Activated CD4-positive, alpha-beta T cell treated with anti-CD3 and anti-CD28 coated beads, Interleukin-2, amount 50 U/mL, for 48 hours (primary cell): ENCODE measurements at regions not wholly inside any gene's neighbourhood (a gene's known extent, or its start where the extent isn't known, plus 50 kb on each side); places are given as distances from the start of the nearest gene placed in this dataset.
"Not testable (repeated sequence)": the region's sequence is repeated elsewhere in the genome, so short reads cannot be mapped to it uniquely, and the experiment has no call there.

Experiments
- DNase-seq, 2 experiments: peaks; one replicate each; pipeline ENCODE4 v3.0.0-alpha.2; 2020

DNA sequence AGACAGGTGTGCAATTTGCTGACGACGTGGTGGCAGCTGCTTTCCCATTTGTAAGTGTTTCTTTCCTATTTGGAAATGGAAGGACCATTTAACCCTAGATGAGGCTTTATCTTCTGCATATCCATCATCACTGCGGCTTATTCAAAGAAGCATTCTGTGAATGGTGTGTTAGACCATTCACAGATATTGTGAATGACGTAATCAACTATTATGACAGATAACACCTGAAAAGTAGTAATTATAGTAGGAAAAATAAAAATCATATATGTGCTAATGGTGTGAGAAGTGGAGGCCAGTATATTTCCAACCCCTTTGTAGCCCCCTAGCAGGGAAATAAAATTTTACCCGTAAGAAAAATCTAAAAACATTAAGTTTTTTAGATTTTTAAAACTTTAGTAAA, 424.5 kb upstream of the CRIM1 start:
- no peak for DNase-seq

DNA sequence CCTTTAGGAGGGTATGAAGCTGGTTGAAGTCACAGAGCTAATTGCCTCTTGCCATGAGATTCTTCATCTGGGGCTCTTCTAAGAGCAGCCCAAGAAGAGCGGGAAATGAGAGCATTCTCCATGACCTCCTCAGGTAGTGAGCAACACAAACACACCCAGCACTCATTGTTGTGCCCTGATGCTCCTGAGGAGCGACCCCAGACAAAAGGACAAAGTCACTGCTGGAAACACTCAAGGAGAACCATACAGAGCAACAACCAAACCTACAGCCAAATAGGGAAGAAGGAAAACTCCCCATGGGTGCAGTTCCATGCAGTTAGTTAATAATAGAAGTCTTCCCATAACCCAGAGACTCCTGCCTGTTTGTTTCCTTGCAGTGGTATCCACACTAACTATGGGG, 426.0 kb upstream of the CRIM1 start:
- DNase-seq, result no peak

DNA sequence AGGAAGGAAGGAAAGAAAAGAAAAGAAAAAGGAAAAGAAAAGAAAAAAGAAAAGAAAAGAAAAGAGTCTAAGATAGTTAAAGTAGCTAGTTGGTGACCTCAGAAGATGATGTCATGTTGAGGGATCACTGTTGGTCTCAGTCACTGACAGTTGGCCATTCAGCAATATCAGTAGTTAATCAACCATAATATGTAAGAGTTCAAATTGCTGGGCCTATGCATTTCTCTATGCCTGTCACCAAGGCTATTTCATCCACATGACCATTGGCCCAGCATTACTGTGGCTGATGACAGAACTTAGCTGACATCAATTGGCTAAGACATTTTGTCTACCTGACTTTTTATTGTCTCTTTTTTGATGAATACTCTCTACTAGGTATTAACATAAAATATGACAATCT, 435.5 kb upstream of the CRIM1 start:
- no peak for DNase-seq

DNA sequence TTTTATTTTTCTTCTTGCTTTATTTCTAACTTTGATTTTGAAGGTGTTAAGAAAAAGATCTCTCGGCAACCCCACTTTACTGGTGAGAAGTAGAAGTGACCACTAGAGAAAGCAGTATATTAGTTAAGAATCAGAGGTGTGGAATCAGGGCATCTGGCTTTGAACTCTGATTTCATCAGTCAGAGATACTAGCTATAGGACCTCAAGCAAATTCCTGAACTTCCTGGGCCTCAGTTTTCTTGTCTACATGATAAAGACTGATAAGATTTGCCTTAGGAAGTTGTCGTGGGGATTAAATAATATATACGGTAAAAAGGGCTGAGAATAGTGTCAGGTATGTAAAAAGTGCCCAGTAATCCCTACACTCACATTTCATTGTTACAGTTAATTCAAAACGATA, 440.3 kb upstream of the CRIM1 start:
- no peak for DNase-seq

DNA sequence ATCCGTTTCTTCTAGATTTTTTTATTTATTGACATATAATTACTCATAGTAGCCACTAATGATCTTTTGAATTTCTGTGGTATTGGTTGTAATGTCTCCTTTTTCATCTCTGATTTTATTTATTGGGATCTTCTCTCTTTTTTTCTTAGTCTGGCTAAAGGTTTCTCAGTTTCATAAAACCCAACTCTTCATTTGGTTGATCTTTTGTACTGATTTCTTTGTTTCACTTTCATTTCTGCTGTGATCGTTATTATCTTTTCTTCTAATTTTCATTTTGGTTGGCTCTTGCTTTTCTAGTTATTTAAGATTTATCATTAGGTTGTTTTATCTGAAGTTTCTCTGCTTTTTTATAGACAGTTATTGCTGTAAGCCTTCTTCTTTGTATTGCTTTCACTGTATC, 463.6 kb upstream of the CRIM1 start:
- DNase-seq, result no peak

DNA sequence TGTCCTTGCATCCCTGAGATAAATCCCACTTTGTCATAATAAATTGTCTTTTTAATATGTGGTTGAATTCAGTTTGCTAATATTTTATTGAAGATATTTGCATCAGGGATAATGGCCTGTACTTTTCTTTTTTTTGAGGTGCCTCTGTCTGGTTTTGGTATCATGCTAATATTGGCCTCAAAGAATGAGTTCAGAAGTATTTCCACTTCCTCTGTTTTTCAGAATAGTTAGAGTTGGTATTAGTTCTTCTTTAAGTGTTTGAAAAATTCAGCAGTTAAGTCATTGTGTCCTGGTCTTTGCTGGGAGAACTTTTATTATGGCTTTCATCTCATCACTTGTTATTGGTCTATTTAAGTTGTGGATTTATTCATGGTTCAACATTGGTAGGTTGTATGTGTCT, 464.1 kb upstream of the CRIM1 start:
- no peak for DNase-seq

GRCh38 chr2:35887146-35887545, 468.4 kb upstream of the CRIM1 start:
- DNase-seq, result no peak

GRCh38 chr2:35873921-35874320, 481.7 kb upstream of the CRIM1 start:
- DNase-seq, result no peak

- no peak for DNase-seq
Measured at GRCh38 chr2:35871672-35872071, 483.9 kb upstream of the CRIM1 start.

GRCh38 chr2:35870713-35871112, 484.9 kb upstream of the CRIM1 start:
- DNase-seq, result no peak

DNA sequence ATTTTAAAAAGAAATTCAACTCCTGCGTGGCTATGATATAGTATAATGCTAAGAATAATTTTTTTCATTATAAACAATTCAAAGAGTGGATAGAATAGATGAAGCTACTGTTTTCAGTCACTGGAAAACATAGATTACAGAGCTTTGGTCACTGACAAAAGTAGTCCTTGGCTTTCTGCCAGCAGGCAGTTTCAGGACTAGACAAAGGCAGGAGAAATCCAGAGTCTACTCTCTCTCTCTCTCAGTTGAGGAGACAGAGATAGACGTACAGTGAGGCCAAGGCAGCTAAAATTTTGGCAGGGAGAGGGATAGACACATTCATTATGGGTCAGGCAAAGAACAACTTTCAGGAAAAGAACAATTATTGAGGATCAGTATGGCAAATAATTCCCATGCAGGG, 491.4 kb upstream of the CRIM1 start:
- no peak for DNase-seq

- DNase-seq, result no peak
Measured at GRCh38 chr2:35858216-35858615, 497.4 kb upstream of the CRIM1 start.

DNA sequence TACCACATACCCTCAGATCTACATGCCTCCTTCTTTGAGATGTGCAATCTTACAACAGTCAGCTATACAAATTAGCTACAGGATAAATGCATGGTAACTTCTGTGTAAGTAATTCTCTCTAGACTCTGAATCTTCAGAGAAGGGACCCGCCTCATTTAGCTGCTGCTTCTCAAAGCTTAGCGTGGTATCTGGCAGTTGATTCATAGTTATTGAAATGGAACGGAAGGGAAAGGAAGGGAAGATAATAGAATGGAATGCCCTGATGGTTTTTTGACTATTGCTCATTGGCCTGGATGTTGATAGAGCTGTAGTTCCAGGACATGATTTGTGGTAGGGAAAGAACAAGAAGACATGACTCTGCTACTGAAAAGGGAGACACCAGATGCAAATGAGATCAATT, 498.1 kb upstream of the CRIM1 start:
- DNase-seq, result no peak

GRCh38 chr2:35831385-35831784, 524.2 kb upstream of the CRIM1 start:
- no peak for DNase-seq

DNA sequence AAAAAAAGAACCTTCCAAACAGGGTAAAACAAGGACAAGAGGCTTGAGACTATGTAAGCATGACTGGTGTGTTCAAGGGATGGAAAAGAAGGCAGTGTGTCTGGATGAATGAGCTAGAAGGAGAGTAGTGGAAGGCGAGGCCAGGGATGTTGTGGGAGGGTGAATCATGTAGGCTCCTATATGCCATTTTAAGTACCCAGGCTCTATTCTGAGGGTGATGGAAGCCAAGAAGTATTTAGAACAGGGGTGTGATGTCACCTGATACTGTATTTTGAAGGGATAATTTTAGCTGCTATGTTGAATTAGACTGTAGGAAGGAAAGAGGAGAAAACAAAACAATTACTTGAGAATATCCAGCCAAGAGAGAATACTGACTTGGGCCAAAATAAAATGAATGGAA, 524.7 kb upstream of the CRIM1 start:
- DNase-seq, result no peak

DNA sequence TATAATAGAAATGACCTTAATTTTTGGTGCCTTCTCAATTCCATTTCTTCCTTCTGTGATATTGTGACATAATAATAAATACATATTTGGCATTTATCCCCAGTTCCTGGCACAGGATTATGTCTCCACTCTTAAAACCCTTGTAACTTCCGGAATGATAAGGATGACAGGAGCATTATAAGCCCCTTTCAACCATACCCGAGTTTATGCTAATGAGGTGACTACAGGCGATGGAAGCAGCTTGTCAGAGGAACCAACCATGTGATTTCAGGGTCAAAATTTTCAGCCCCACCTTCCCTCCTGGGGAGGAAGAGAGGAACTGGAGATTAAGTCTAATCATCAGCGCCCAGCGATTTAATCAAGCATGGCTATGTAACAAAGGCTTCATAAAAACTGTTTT, 528.5 kb upstream of the CRIM1 start:
- no peak for DNase-seq

DNA sequence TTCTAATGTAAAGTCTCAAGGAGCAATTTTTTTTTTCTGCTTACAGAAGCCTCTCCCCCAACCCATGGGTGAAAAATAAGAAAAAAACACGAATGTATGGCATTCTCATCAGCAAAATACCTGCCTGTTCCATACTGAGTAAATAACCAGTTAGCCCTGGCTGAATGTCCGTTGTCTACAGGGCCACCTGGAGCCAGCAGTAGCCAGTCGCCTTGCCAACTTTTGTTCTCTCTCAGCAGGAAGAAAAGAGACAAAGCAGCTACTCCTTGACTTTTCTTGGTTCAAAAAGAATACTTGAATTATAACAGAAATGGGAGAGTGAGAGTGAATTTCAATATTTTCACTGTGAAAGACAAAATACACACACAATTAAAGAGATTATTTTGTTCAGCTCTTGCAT, 532.9 kb upstream of the CRIM1 start:
- DNase-seq, result no peak

- DNase-seq, result no peak
Measured at GRCh38 chr2:35821675-35822074, 533.9 kb upstream of the CRIM1 start.

GRCh38 chr2:35820391-35820790, 535.2 kb upstream of the CRIM1 start:
- DNase-seq, result no peak

GRCh38 chr2:35819033-35819432, 536.5 kb upstream of the CRIM1 start:
- DNase-seq, result no peak

GRCh38 chr2:35818359-35818758, 537.2 kb upstream of the CRIM1 start:
- DNase-seq, result not testable (repeated sequence)

- not testable (repeated sequence) for DNase-seq
Measured at GRCh38 chr2:35814597-35814996, 541.0 kb upstream of the CRIM1 start.

GRCh38 chr2:35803126-35803525, 552.5 kb upstream of the CRIM1 start:
- no peak for DNase-seq

DNA sequence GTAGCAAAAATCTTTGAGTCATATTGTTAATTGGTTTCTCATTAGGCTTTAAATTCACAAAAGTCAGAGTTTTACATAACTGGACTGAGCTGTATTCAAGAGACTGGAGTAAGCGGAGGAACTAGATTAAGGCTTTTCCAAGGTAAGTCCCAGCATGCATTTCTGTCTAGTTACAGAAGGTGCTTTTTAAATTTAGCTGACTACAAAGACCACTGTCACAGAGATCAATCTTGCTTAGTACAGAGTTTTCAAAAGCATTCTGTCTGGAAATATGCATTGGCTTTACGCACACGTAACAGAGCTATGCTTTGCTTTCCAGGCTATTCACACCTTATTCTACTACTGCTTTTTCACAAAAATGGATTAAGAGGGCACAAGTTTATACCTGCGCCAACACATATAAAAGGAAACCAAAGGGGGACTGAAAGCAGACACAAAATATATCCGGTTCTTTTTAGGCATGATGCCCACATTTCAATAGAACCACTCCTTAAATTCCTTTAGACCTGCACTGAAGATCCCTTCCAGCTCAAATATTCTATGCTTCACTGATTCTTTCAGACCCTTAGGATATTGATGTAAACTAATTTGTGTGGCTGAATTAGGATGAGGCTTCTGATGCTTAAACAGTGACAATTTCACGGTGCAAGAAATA, 560.7 kb upstream of the CRIM1 start:
- no peak for DNase-seq

- DNase-seq, result no peak
Measured at GRCh38 chr2:35790292-35790691, 565.3 kb upstream of the CRIM1 start.

DNA sequence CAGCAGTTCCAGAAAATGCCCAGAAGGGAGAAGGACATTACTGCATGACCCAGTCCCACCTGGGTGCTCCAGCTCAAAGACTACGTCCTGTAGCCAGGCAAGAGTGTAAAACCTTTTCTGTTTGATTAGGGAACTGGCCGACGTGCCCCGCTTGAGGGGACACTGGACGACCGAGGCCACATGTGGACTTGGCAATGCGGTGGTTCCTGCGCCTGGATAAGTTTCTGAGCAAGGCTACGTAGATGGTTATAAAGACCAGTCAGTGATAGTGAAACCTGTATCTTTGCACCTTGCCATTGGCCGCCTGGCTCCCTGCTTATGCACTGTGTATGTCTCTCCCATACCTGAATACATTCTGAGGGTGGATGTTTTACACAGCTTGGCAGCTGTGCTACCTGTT, 567.0 kb upstream of the CRIM1 start:
- DNase-seq, result no peak
